ENCODE measurements at regions not wholly inside any gene's neighbourhood (a gene's known extent, or its start where the extent isn't known, plus 50 kb on each side); places are given as distances from the start of the nearest gene placed in this dataset.

GRCh38 chrX:142680038-142680437 is 345.7 kb upstream of the SPANXN4 start:
- TF ChIP-seq, protein P1, sequence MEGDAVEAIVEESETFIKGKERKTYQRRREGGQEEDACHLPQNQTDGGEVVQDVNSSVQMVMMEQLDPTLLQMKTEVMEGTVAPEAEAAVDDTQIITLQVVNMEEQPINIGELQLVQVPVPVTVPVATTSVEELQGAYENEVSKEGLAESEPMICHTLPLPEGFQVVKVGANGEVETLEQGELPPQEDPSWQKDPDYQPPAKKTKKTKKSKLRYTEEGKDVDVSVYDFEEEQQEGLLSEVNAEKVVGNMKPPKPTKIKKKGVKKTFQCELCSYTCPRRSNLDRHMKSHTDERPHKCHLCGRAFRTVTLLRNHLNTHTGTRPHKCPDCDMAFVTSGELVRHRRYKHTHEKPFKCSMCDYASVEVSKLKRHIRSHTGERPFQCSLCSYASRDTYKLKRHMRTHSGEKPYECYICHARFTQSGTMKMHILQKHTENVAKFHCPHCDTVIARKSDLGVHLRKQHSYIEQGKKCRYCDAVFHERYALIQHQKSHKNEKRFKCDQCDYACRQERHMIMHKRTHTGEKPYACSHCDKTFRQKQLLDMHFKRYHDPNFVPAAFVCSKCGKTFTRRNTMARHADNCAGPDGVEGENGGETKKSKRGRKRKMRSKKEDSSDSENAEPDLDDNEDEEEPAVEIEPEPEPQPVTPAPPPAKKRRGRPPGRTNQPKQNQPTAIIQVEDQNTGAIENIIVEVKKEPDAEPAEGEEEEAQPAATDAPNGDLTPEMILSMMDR (conservative IDR thresholded peaks at IDR 0.05 in 1 of 2, IDR thresholded peaks at IDR 0.05 in 1 of 2; ENCODE audit: low read depth in 1 of 2, low read length in 2 of 2) = no peak
- TF ChIP-seq EZH2 (IDR thresholded peaks at IDR 0.05; ENCODE audit: low read length, missing control alignments) = no peak
